Cardiac muscle cell (in vitro differentiated cells and primary cell): ENCODE measurements at regions not wholly inside any gene's neighbourhood (a gene's known extent, or its start where the extent isn't known, plus 50 kb on each side); places are given as distances from the start of the nearest gene placed in this dataset.

ENCODE experiments used
- DNase-seq, 2 donors: peaks; one replicate each; pipeline versions ENCODE4 v3.0.0 to v3.0.0-alpha.2; 2010 to 2017; ENCODE audit warnings: low read depth in 1 of 2, low spot score in 1 of 2
- H3K27ac ChIP-seq: fragments of 200-600 bp; sonication (generic); 2 replicates; pipeline ENCODE4 v1.5.1; 2016
- H3K27me3 ChIP-seq: fragments of 200-600 bp; sonication (generic); 2 replicates; pipeline ENCODE4 v1.6.0; 2016; ENCODE audit warnings: control low read depth
- H3K36me3 ChIP-seq: fragments of 200-600 bp; sonication (generic); 2 replicates; pipeline ENCODE4 v1.5.1; 2016; ENCODE audit warnings: control low read depth
- H3K4me1 ChIP-seq: fragments of 200-600 bp; sonication (generic); 2 replicates; pipeline ENCODE4 v1.8.1; 2017; ENCODE audit warnings: low read depth, mild to moderate bottlenecking, mixed run types
- H3K4me3 ChIP-seq: fragments of 200-600 bp; sonication (generic); 2 replicates; pipeline ENCODE4 v1.5.1; 2016; ENCODE audit warnings: mild to moderate bottlenecking
- H3K9me3 ChIP-seq: fragments of 200-600 bp; sonication (generic); 2 replicates; pipeline ENCODE4 v1.5.1; 2017; ENCODE audit warnings: low read depth, mild to moderate bottlenecking, control low read depth
- CTCF ChIP-seq: IDR thresholded peaks from 2 replicates; pipeline ENCODE4 v1.5.1; 2012; ENCODE audit warnings: low read depth, mild to moderate bottlenecking, low read length

GRCh38 chr7:68485253-68485917 is 1112.9 kb upstream of the AUTS2 start:
- no peaks in the 10 kb centered on the region for H3K36me3 ChIP-seq
- no peaks in the 10 kb centered on the region for H3K27me3 ChIP-seq
- no peak for TF ChIP-seq CTCF
- DNase-seq = no peak
- H3K9me3 ChIP-seq = no peaks in the 10 kb centered on the region
- no peak overlapping the region for H3K4me3 ChIP-seq
- H3K27ac ChIP-seq = no peak overlapping the region
- no peaks in the 10 kb centered on the region for H3K4me1 ChIP-seq

GRCh38 chr7:68488341-68489060 is 1109.8 kb upstream of the AUTS2 start:
- no peak overlapping the region for H3K4me3 ChIP-seq

DNA sequence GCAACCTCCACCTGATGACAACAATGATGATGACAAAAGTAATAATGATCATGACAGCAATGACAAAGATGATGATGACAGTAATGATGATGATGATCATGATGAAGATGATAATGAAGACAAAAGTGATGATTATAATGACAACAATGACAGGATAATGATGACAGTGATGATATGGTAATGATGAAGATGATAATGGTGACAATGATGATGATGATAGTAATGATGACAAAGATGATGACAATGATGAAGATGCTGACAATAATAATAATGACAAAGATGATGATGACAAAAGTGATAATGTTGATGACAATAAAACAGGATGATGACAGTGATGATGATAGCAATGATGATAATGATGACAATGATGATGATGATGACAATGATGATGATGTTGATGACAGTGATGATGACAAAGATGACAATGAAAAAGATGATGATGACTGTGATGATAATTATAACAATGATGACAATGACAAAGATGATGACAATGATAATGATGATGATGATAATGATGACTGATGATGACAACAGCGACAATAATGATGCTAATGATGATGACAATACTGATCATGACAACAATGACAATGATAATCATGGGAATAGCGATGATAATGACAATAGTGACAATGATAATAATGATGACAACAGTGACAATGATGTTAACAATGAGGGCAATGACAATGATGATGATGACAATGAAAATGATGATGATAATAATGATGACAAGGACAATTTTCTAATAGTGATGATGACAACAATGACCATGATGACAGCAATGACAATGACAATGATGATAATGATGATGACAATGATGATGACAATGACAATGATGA is 1106.5 kb upstream of the AUTS2 start:
- DNase-seq = no peak
- Histone ChIP-seq H3K4me1 (no peaks in the 10 kb centered on the region), H3K27me3 (no peaks in the 10 kb centered on the region), H3K4me3 (no peak overlapping the region), H3K9me3 (no peaks in the 10 kb centered on the region), H3K36me3 (no peaks in the 10 kb centered on the region), H3K27ac (no peak overlapping the region)
- TF ChIP-seq CTCF = no peak

More at GRCh38 chr7:68488341-68489060, 1109.8 kb upstream of the AUTS2 start:
- no peak for TF ChIP-seq CTCF
- no peak for DNase-seq
- Histone ChIP-seq H3K27me3 (no peaks in the 10 kb centered on the region), H3K4me1 (no peaks in the 10 kb centered on the region), H3K36me3 (no peaks in the 10 kb centered on the region), H3K27ac (no peak overlapping the region), H3K9me3 (no peaks in the 10 kb centered on the region)

GRCh38 chr7:68492359-68492690 is 1106.0 kb upstream of the AUTS2 start:
- no peak overlapping the region for H3K27ac ChIP-seq
- no peaks in the 10 kb centered on the region for H3K27me3 ChIP-seq
- H3K4me1 ChIP-seq = no peaks in the 10 kb centered on the region
- TF ChIP-seq CTCF = no peak
- no peak overlapping the region for H3K4me3 ChIP-seq
- H3K9me3 ChIP-seq = no peaks in the 10 kb centered on the region
- DNase-seq = no peak
- H3K36me3 ChIP-seq = no peaks in the 10 kb centered on the region

DNA sequence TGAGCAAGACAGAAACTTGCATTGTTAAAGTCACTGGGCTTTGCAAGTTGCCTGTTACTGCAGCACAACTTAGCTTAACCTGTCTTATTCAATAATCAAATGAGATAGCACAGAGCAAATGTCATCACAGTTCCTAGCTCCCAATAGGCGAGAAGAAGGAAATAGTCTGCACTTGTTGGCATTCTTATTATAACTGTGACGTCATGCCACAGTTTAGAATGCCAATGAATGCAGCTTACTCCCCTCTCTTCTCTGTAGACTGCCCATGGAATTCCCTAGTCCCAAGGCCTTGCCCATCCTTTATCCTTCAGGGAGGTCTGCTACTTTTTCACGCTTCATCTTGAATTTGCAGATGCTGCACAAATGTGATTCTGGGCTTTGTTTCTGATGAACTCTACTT is 1094.9 kb upstream of the AUTS2 start:
- H3K27ac ChIP-seq = no peak overlapping the region
- no peak for DNase-seq
- TF ChIP-seq CTCF = no peak
- H3K36me3 ChIP-seq = no peaks in the 10 kb centered on the region
- no peaks in the 10 kb centered on the region for H3K27me3 ChIP-seq
- no peaks in the 10 kb centered on the region for H3K9me3 ChIP-seq
- H3K4me1 ChIP-seq = no peaks in the 10 kb centered on the region
- no peak overlapping the region for H3K4me3 ChIP-seq
